Astrocyte (in vitro differentiated cells and primary cell): ENCODE measurements at regions not wholly inside any gene's neighbourhood (a gene's known extent, or its start where the extent isn't known, plus 50 kb on each side); places are given as distances from the start of the nearest gene placed in this dataset.

Source experiments
- EZH2 ChIP-seq: IDR thresholded peaks from 2 replicates; pipeline ENCODE4 v1.6.1; 2012; ENCODE audit warnings: mild to moderate bottlenecking, low read length, inconsistent platforms; ENCODE audit not compliant: insufficient read depth
- TF ChIP-seq, protein P1 (sequence below): IDR thresholded peaks from 2 replicates; pipeline ENCODE4 v1.5.1; 2011; ENCODE audit warnings: low read depth, mild to moderate bottlenecking, inconsistent platforms, low read length, moderate library complexity; ENCODE audit not compliant: insufficient read depth

DNA sequence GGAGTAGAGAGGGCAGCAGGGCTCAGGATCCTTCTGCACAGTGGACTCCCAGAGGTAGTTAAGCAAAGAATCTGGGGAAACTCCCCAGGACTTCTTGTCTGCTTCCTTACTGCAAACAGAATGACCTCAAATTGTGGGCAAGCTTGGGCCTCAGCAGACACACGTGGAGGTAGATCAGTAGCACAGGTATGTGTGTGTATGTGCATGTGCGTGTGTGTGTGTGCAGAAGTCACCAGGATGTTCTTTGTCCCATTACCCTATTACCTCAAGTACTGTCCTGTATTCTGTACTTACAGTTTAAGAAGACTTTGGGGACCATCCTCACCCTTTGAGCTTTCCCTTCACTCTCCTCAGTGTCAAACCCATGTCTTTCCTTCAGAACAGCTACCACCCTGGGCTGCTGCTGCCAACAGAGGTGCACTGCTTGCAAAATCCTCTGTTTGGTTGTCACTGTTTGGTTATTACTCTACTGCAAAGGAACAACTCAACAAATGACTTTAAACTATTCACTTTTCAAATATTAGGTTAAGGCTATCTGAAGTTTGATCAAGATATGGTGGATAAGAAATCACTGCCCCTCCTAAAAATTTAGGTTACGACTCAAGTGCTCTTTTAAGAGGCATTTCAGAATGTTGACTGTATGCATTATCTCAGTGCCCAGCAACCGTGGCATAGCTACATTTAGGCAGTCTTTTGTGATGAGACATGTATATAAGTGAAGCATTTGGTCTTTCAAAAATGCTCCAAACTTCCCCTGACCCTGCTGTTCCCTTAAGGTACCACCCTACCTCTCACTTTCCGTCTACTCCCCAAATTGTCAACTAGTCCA is 78.2 kb upstream of the MBIP start:
- TF ChIP-seq, protein P1, sequence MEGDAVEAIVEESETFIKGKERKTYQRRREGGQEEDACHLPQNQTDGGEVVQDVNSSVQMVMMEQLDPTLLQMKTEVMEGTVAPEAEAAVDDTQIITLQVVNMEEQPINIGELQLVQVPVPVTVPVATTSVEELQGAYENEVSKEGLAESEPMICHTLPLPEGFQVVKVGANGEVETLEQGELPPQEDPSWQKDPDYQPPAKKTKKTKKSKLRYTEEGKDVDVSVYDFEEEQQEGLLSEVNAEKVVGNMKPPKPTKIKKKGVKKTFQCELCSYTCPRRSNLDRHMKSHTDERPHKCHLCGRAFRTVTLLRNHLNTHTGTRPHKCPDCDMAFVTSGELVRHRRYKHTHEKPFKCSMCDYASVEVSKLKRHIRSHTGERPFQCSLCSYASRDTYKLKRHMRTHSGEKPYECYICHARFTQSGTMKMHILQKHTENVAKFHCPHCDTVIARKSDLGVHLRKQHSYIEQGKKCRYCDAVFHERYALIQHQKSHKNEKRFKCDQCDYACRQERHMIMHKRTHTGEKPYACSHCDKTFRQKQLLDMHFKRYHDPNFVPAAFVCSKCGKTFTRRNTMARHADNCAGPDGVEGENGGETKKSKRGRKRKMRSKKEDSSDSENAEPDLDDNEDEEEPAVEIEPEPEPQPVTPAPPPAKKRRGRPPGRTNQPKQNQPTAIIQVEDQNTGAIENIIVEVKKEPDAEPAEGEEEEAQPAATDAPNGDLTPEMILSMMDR = no peak
- TF ChIP-seq EZH2 = no peak
